NCI-H2196 treated with DMSO at 0.1 percent for 48 hours (cell line): ENCODE measurements at regions not wholly inside any gene's neighbourhood (a gene's known extent, or its start where the extent isn't known, plus 50 kb on each side); places are given as distances from the start of the nearest gene placed in this dataset.
"Not testable (repeated sequence)": the region's sequence is repeated elsewhere in the genome, so short reads cannot be mapped to it uniquely, and the experiment has no call there.

Experiments used
- DNase-seq: peaks from one replicate; lab custom pipeline; 2025; ENCODE audit not compliant: unreplicated experiment; lab: John Stamatoyannopoulos, UW

DNA sequence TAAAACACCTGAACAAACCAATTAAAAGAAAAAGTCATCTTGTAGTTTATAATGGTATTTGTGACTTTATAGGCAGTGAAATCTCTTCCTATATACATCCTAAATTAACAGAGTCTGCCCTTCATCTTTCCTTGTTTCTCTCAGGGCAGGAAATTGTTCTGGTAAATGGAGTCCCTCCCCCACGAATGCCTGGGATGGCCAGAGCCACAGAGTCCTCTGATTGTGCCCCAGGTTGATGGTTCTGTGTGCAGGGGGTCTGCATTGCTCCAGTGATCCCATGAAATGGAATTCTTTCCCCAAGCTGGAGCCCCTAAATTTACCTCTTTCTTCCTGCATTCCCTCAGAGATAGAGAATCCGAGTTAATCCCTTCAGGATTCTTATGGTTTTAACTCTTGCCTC lies 155.5 kb downstream of the MTX2 start:
- DNase-seq, result no peak

DNA sequence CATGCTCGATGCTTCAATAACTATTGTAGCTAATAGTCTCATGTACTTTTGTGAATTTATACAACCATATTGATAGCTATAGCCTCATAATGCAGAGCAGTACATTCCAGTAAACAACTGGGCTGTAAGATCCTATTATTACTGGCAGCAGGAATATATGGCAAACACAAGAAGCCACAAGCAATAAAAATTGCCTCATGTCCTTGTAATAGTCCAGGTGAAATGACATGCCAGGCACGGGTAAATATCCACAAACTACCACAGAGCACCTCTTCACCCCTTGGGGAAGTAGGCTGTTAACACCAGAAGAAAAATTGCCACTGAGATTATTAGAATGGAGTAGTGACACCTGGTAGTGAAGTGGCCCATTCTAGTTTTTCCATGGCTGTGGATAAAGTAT lies 158.3 kb downstream of the MTX2 start:
- no peak for DNase-seq

DNA sequence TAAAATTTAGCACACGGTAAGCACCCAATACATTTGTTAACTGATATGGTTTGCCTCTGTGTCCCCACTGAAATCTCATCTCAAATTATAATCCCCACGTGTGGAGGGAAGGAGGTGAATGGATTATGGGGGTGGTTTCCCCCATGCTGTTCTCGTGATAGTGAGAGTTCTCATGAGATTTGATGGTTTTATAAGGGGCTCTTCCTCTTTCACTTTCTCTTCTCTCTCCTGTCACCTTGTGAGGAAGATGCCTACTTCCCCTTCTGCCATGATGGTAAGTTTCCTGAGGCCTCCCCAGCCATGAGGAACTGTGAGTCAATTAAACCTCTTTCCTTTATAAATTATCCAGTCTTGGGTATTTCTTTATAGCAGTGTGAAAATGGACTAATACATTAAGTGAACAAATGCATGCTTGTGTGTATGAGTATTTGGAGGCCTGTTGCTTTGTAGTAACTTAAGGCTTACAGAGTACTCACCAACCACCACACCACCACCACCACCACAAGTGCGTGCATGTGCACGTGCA lies 159.8 kb downstream of the MTX2 start:
- not testable (repeated sequence) for DNase-seq

DNA sequence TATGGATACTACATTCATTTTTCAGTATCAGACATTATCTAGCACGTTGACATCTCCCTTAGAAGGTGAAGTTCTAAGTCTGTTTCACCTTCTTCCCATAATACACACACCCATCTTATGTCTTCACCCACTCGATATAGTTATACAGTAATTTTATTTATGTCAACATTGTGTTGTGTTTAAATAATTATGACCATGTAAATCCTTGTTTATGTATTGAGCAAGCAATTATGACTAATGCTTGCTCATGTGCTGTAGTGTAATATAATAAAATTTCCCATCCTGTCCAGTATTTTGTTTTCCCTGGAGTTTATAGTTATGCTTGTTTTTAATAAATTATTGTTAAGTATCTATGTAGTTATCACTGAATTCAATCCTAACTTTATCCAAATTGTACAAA lies 163.2 kb downstream of the MTX2 start:
- DNase-seq, result no peak

DNA sequence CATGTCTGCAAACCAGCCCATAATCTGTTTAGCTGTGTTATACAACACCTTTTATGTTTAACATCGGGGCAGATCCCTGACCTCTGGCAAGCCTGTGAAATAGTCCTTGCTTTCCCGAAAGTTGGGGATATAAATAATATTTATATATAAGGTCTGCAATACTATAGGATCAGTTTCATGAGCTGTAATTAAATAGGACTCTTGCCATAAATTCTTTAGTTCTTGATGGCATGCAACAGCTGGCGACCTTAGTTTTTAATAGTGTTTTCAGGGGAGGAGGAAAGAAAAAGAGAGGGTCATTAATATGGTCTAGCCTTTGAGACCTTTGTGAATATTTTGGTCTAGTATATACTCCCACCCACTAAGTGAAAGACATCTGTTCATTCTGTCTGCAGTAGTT lies 166.5 kb downstream of the MTX2 start:
- DNase-seq, result no peak

DNA sequence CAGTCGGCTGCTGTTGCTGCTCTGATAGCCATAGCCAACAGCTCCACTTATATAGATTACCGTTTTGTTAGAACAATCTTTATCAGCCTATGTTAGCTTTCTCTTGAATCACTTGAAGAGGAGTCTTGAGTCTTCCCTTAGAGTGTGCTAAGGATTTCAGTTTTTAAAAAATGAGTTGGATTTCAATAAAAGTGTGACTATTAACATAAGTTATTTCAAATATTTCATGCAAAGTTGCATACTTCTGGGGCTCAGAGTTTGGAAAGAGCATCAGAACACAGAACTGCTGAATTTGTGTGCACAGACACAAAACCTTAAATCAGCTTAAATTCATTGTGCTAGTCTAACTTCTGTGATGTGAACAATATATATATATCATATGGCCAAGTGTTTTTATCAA lies 174.7 kb downstream of the MTX2 start:
- DNase-seq, result no peak

DNA sequence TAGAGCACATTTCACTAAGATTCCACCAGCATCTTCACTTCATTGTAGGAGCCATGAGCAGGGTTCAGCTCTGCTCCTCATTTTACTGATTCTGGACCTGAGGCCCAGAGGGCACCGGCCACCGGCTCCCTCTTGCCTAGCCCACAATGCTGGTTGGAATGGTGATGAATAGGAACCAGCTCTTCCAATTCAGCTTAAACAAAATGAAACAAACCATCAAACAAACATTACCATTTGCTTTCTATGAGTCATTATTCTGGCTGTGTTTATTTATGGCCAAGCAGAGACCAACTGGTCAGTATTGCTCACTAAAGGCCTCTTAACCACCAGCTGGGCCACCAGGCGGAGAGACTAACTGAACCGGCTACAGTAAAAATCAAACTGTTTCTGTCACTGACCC lies 176.7 kb downstream of the MTX2 start:
- no peak for DNase-seq

DNA sequence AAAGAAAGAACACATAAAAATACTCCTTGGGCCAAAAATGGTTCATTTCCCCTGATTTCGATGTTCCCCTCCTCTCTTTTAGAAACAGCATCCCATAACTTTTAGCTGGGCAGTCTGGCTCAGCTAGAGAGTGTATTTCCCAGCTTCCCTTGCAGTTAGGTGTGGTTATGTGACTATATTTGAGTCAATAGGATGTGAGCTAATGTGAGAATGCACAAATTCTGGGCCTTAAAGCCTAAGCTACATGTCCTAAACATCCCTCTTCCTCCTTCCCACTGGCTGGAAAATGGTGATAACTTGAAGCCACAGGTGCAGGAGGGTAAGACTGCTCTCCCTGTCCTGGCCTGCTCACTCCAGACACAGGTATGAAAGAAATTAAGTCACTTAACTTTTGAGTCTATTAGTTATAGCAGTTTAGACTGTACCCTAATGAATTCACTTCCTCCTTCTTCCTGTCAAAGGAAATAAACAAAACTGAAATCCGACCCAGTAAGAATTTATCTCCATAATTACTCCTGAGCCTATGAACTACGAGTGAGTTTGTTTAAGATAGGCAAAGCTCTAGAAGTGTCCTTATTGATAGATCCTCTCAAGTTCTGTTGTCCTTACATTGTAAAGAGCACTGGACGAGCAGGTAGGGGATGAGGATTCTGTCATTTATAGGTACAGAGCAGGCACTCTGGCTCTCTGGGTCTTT lies 177.6 kb downstream of the MTX2 start:
- no peak for DNase-seq

DNA sequence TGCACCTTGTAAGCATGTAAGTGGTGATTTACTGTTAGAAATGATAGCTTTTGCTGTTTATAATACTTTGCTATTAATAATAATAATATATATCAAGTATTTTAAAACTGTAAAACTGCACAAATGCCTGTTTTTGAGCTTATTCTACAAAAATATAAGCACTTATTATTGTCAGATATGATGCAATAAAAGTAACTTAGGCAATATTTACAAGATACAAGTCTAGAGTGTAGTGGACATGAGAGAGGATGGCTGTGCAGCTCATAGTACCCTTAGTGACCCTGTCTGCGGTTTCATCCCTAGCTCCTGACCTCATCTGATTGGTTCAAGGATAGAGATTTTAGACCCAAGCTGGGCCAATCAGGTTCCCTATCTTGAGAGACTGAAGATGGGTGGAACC lies 178.4 kb downstream of the MTX2 start:
- DNase-seq, result no peak

DNA sequence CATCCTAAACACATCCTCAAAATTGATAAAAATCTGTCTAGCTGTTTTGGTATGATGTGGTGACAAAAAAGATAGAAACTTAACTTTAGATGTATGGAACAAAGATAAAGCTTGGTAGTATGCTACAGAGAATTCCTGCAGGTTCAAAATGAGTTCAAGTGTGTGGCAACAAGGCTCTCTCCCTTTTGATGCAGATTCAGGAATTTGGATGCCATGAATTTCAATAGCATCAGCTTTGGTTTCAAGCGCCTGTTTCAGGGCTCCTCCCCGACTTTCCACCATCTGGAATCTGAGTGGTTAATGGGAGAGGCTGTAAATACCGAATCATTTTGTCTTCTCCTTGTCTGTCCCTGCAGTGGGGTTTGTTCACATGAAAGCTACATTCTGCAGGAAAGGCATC lies 180.6 kb downstream of the MTX2 start:
- no peak for DNase-seq

DNA sequence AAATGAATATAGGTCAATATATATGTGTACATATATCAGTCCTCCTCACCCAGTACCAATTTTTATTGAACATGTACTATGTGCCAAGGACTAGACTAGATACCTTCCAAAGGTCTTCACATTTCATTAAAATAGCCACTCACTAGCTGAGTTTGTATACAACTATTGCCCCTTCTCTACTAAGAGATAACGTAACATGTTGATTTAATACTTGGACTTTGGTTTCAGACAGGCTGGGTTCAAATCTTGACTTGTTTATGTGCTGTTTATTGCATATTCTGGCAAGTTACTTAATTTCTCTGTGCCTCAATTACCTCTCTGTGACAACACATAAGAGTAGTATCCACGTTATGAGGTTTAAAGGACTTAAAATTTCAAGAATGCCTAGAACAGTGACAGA lies 184.5 kb downstream of the MTX2 start:
- DNase-seq, result no peak

DNA sequence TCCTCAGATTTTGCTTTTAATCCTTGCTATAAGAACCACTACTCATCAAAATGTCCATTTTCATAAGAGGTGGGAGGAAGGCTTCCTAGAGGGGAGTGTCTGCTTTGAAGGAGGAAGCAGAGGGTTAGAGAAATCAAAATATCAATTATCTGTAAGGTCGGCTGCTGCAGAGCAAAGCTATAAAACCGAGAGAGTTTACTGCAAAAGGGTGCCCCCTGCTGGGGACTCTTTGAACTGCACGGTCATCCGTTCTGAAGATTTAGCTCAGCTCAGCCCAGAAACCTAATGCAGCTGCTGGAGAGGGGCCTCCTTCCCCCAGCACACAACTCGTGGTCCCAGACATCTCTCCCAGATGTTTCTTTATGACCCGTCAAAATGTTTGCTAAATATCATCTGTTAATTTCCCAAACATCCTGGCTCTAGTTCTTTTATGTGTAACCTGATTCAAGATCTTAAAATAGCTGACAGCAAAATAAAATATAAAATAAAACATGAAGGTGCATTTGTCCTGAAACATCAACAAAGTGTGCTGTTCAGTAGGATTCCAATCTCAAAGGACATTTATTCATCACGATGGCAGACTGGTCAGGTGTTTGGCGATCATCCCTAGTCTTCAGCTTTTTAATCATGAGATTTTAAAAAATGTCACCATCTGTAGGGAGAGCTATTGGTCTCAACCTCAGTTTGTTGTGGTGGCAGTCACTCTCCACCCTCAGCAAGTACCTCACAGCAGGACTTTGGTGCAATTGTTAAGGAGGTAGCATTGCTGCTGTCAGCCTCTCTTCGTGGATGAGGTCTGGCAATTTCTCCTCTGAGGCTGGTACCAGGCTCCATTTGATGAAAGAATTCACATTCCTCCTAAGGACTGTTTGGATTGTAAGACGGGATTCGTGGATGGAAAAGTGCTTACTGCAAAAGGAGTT lies 185.9 kb downstream of the MTX2 start:
- DNase-seq, result peak; percentile 53

DNA sequence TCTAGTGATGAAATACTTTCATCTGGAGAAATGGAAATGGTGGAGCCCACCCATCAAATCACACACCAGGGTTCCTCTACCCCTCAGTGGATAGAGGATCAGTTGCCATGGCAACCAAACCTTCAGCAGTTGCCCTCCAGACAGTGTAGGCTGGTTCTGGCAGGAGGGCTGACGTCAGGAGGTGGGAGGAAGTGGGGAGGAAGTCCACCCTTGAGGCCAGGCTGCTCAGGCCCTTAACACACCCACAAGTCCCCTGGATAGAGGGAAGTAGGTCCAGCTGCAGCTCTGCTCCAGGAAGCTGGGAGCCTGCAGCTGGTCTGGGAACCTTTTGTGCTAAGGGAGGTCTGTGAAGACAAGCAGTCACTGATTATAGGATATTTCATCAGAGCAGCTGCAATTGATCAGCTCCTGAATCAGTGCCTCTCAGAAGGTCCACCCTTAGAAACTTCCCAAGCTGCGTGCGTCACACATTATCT lies 186.6 kb downstream of the MTX2 start:
- DNase-seq, result no peak

DNA sequence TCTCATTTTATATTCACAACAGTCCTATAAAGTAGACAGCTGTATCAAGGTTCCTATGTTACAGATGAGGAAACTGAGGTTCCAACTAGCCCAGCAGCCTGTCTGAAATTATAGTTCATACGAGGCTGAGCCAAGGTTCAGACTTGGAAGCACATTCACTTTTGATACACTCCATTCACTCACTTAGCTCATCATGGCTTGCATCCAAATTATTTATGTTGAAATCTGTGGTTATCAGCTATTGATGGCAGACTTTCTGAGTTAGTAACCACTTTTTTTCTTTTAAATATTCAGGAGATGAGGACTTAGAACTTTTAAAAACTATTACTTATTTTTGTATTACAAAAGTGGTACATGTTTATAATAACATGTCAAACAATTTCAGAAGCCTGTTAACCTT lies 188.2 kb downstream of the MTX2 start:
- no peak for DNase-seq

DNA sequence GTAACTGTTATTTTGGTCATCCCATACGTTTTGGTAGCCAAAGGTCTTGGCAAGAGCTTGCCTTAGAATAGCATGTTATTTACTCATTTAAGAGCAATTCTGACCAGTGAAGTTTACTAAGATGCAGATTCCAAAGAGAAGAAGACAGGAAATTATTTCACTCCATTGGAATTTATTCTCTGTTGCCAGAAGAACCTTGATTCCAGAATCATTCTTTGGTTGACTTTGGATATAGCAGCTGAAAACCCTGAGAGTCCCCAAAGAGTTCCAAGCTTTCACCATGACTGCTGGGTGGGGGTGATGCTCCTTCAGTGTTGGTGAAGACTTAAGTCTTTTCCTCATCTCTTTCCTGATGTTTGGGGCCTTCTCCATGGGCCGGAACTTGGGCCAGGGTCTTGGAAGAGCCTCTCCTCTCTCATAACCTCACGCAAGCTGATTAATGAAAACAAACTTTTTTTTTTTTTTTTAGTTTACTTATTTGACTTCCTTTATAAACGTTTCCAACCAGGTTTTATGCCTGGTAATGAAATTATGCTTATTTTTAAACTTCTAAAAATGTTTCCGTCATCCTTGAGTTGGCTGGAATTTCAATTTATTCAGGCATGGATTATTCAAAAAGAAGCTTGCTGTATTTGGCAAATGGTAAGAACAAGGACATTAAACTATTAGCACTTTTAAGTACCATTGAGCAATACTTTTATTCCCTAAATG lies 192.0 kb downstream of the MTX2 start:
- no peak for DNase-seq

DNA sequence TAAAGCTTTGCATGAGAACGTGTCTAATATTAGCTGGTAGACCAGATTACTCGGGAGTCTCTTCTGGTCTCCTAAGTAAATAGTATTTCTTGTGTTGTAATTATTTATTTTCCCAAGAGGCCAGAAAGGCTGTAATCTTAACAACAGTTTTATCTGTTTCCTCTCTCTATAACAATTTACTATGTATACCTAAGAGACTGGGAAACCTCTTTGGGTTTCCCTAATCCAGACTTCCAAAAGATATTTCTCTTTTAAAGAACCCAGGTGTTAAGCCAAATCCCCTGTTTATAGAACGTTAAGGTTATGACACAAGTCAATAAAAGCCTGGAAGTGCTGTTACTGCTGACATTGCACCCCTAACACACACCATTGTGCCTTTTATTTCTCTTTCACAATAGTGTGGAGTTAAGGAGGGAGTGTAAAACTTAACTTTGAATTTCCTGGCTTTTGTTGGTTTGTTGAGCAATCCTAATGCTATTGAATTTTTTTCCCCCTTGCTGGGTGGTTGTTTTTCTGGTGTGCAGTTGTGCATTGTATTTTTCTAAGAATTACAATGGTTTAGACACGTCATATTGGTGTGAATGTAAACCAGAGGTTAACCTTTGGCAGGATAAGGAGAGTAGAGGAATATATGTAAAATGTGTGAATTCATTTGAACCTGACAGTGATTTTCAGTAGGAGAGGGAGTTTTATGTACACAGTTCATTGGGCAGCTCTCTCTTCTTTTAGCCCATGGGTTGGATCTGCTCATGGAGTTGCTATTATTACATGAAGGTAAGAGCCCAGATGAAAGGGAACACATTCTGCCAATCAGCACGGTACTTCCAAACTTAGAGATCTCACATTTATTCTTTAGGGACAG lies 192.8 kb downstream of the MTX2 start:
- no peak for DNase-seq

DNA sequence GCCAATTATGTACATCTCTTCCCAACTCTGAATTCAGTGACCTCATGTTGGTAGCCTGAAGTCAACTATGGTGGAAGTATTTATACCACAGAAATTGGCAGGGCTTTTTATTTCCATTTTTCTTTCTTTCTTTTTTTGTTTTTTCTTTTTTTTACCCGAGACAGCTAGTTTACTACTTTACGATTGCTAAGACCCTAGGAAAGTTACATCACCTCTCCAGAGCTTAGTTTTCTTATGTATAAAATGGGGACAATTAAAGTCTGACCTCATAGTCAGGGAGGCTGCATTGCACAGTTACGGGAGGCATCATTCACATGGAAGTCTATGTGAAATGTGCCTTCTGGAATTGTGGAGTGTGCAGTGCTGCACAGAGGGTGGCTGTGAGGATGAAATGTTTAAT lies 194.3 kb downstream of the MTX2 start:
- DNase-seq, result no peak

DNA sequence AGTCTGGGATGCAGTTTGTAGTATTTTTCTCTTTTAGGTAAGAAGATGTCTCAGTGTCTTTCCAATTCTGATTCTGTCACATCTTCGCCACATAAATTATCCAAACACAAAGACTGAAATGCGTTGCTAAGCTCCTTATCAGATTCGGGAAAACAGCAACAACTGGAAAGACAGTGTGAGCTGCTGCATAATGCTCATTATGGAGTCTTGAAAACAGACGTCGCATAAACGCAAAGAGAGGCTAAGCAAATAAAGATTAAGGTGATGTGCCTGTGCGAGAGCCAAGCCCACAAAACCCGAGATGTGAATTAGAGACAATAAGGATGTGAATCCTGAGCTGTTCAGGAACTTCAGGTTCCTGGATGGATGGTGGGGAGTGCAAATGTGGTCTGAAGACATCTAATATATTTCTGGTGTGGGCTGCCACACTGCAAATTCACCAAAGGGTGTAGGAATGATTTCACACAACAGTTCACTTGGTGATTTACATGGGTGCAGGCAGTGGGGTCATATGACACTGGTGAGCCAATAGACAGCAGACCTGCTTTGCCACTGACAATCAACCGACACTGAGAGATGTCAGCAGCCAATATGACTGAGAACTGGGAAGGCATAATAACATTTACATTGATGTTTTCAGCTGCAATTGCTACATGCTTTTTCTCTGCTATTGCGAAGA lies 195.8 kb downstream of the MTX2 start:
- no peak for DNase-seq

DNA sequence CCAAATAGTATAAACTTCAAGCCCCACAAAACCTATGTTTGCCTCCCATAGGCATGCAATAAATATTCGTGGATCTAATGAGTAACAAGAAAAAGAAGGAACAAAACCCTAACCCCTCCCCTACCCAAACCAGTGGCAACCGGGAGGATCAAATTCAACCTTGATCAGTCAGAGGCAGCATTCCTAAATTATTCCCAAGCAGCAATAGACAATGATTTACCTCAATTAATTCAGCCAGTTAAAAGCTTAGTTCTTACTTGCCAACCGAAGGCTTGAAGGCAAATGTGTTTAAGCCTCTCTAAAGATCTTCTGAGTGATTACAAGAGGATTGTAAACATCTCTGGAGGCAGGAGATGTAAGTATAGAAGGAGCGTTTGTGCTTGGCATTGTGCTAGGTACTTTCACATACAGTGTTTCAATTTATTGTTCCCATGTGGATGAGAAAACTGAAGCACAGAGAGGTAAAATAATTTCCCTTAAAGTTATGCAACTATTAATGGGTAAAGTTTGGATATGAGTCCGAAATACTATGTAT lies 197.7 kb downstream of the MTX2 start:
- DNase-seq, result no peak

DNA sequence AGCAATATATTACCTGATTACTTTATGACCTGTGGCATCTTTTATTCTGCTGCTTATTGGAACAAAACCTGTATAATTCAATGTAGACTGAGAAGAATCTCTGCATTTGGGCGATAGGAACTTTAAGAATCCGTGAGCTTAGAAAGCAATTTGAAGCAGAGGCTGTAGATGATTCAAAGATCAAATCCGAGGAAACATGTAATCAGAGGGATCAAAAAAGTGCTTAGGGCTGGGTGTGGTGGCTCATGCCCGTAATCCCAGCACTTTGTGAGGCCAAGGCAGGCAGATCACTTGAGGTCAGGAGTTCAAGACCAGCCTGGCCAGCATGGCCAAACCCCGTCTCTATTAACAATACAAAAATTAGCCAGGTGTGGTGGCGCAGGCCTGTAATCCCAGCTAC lies 198.4 kb downstream of the MTX2 start:
- DNase-seq, result no peak
